Smooth muscle cell (in vitro differentiated cells): ENCODE measurements at regions not wholly inside any gene's neighbourhood (a gene's known extent, or its start where the extent isn't known, plus 50 kb on each side); places are given as distances from the start of the nearest gene placed in this dataset.

ENCODE experiments used
- DNase-seq: peaks from one replicate; lab custom pipeline; 2025; ENCODE audit not compliant: unreplicated experiment; lab: John Stamatoyannopoulos, UW
- H2AFZ ChIP-seq: fragments of 200-600 bp; sonication (generic); 2 replicates; pipeline ENCODE4 v1.6.0; 2016; ENCODE audit warnings: antibody characterized with exemption, low read depth, mild to moderate bottlenecking
- H3F3A ChIP-seq: fragments of 200-600 bp; sonication (generic); 2 replicates; pipeline ENCODE4 v1.6.0; 2017; ENCODE audit warnings: antibody characterized with exemption, low read depth
- H3K27ac ChIP-seq: fragments of 200-600 bp; sonication (generic); 2 replicates; pipeline ENCODE4 v1.5.1; 2016; ENCODE audit warnings: low read depth, mild to moderate bottlenecking
- H3K27me3 ChIP-seq: fragments of 200-600 bp; sonication (generic); 2 replicates; pipeline ENCODE4 v1.6.1; 2016; ENCODE audit warnings: low read depth, mild to moderate bottlenecking
- H3K36me3 ChIP-seq: fragments of 200-600 bp; sonication (generic); 2 replicates; pipeline ENCODE4 v1.5.1; 2016; ENCODE audit warnings: low read depth
- H3K4me1 ChIP-seq: fragments of 200-600 bp; sonication (generic); 2 replicates; pipeline ENCODE4 v1.5.1; 2016; ENCODE audit warnings: low read depth
- H3K4me2 ChIP-seq: fragments of 200-600 bp; sonication (generic); 2 replicates; pipeline ENCODE4 v1.6.0; 2016; ENCODE audit warnings: mild to moderate bottlenecking
- H3K4me3 ChIP-seq: fragments of 200-600 bp; sonication (generic); 2 replicates; pipeline ENCODE4 v1.5.1; 2016; ENCODE audit warnings: mild to moderate bottlenecking
- H3K79me2 ChIP-seq: fragments of 200-600 bp; sonication (generic); 2 replicates; pipeline ENCODE4 v1.6.0; 2016; ENCODE audit warnings: low read depth, mild to moderate bottlenecking
- H3K9ac ChIP-seq: fragments of 200-600 bp; sonication (generic); 2 replicates; pipeline ENCODE4 v1.6.0; 2016; ENCODE audit warnings: low read depth
- H3K9me3 ChIP-seq: fragments of 200-600 bp; sonication (generic); replicated peaks from 2 replicates; pipeline ENCODE4 v1.5.1; 2016; ENCODE audit warnings: low read depth
- H4K20me1 ChIP-seq: fragments of 200-600 bp; sonication (generic); 2 replicates; pipeline ENCODE4 v1.6.0; 2016; ENCODE audit warnings: low read depth
- CTCF ChIP-seq: fragments of 200-600 bp; sonication (generic); IDR thresholded peaks from 2 replicates; pipeline ENCODE4 v1.5.1; 2017; ENCODE audit warnings: borderline replicate concordance, mild to moderate bottlenecking, antibody characterized with exemption; ENCODE audit not compliant: insufficient read depth, poor library complexity, severe bottlenecking
- WGBS: methylation state at CpG from one replicate; pipeline ENCODE4 v1.1.7; 2016; ENCODE audit warnings: low lambda C conversion rate; 5-methylcytosine and 5-hydroxymethylcytosine counted together

DNA sequence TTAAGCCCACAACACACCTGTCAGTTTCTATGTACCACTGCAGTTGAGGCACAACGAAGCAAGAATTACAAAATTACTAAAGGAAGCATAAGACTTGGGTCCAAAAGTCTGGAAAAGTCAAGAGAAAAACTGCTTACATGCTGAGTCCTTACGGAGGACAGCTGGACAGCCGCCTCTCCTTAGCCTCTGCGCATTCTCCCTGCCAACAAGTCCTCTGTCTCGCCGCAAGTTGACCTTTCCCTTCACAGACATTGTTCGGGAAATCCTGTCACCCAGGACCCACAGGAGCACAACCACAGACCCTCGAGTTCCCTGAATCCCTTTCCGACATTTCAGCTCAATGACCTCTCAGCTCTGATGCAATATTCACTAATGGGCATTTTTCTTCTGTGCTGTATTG lies 525.4 kb upstream of the SALL3 start:
- Histone ChIP-seq H3K27me3 (no peaks in the 10 kb centered on the region), H3K36me3 (no peaks in the 10 kb centered on the region), H3F3A (no peaks in the 10 kb centered on the region), H3K9me3 (no peaks in the 10 kb centered on the region), H3K4me3 (no peak overlapping the region), H3K4me2 (no peak overlapping the region), H3K4me1 (no peaks in the 10 kb centered on the region), H2AFZ (no peak overlapping the region), H3K27ac (no peak overlapping the region), H3K79me2 (no peaks in the 10 kb centered on the region), H4K20me1 (no peaks in the 10 kb centered on the region), H3K9ac (no peak overlapping the region)
- TF ChIP-seq CTCF: no peak
- whole genome bisulfite sequencing: 82% methylated on average over 9 of the region's 9 CpGs
- DNase-seq: no peak

- 94% methylated on average over 5 of the region's 5 CpGs for WGBS
- TF ChIP-seq CTCF: no peak
Observed at GRCh38 chr18:78455386-78455785, 524.2 kb upstream of the SALL3 start.

GRCh38 chr18:78457011-78457410 lies 522.6 kb upstream of the SALL3 start:
- no peaks in the 10 kb centered on the region for H3K27me3 ChIP-seq
- H3K4me2 ChIP-seq: no peak overlapping the region
- H3K9me3 ChIP-seq: no peaks in the 10 kb centered on the region
- no peak overlapping the region for H3K9ac ChIP-seq
- no peaks in the 10 kb centered on the region for H3K79me2 ChIP-seq
- no peak overlapping the region for H2AFZ ChIP-seq
- H3K4me3 ChIP-seq: no peak overlapping the region
- H3F3A ChIP-seq: no peaks in the 10 kb centered on the region
- DNase-seq: no peak
- no peak for TF ChIP-seq CTCF
- no peak overlapping the region for H3K27ac ChIP-seq
- WGBS: 76% methylated on average over 13 of the region's 13 CpGs
- no peaks in the 10 kb centered on the region for H4K20me1 ChIP-seq
- no peaks in the 10 kb centered on the region for H3K4me1 ChIP-seq
- H3K36me3 ChIP-seq: no peaks in the 10 kb centered on the region

More at GRCh38 chr18:78455386-78455785, 524.2 kb upstream of the SALL3 start:
- Histone ChIP-seq H3K4me2 (no peak overlapping the region), H4K20me1 (no peaks in the 10 kb centered on the region), H3K27ac (no peak overlapping the region), H3K36me3 (no peaks in the 10 kb centered on the region), H3K9me3 (no peaks in the 10 kb centered on the region), H3F3A (no peaks in the 10 kb centered on the region), H3K9ac (no peak overlapping the region), H3K27me3 (no peaks in the 10 kb centered on the region), H3K79me2 (no peaks in the 10 kb centered on the region), H3K4me1 (no peaks in the 10 kb centered on the region), H2AFZ (no peak overlapping the region), H3K4me3 (no peak overlapping the region)
- DNase-seq: no peak

GRCh38 chr18:78457731-78458130 lies 521.9 kb upstream of the SALL3 start:
- Histone ChIP-seq H3K9me3 (no peaks in the 10 kb centered on the region), H2AFZ (no peak overlapping the region)

More at GRCh38 chr18:78457731-78458130, 521.9 kb upstream of the SALL3 start:
- Histone ChIP-seq H3K36me3 (no peaks in the 10 kb centered on the region), H4K20me1 (no peaks in the 10 kb centered on the region), H3K4me1 (no peaks in the 10 kb centered on the region), H3K27ac (no peak overlapping the region), H3K79me2 (no peaks in the 10 kb centered on the region), H3F3A (no peaks in the 10 kb centered on the region), H3K9ac (no peak overlapping the region), H3K4me2 (no peak overlapping the region), H3K27me3 (no peaks in the 10 kb centered on the region), H3K4me3 (no peak overlapping the region)
- no peak for TF ChIP-seq CTCF
- no peak for DNase-seq
- 93% methylated on average over 7 of the region's 7 CpGs for WGBS
